ENCODE measurements at regions not wholly inside any gene's neighbourhood (a gene's known extent, or its start where the extent isn't known, plus 50 kb on each side); places are given as distances from the start of the nearest gene placed in this dataset.
A peak's percentile ranks its signal among the peaks of the same experiment; 100 is the strongest.

GRCh38 chr9:74007833-74008232, 489.3 kb upstream of the RORB start:
- no peaks in the 10 kb centered on the region for H3K4me1 ChIP-seq
- no peak overlapping the region for H3K4me3 ChIP-seq
- no peaks in the 10 kb centered on the region for H3K36me3 ChIP-seq
- no peak for TF ChIP-seq CTCF (IDR thresholded peaks at IDR 0.05)
- no peak overlapping the region for H3K27ac ChIP-seq
- intact Hi-C loops (cut with DNase I) = no loop called here
- ATAC-seq = no peak
- DNase-seq = no peak
- H3K9me3 ChIP-seq = no peaks in the 10 kb centered on the region
- no peaks in the 10 kb centered on the region for H3K27me3 ChIP-seq

- intact Hi-C loops (cut with DNase I) = no loop called here
- Histone ChIP-seq H3K27ac (no peak overlapping the region), H3K36me3 (no peaks in the 10 kb centered on the region), H3K9me3 (peaks cover 0 to 4% of the 10 kb centered on the region in 2 donors), H3K27me3 (no peaks in the 10 kb centered on the region), H3K4me1 (no peaks in the 10 kb centered on the region), H3K4me3 (no peak overlapping the region)
- TF ChIP-seq CTCF (IDR thresholded peaks at IDR 0.05) = no peak
- ATAC-seq = no peak
- DNase-seq = no peak
Observed at GRCh38 chr9:74016004-74016403, 481.1 kb upstream of the RORB start.

GRCh38 chr9:74025402-74025925, 471.7 kb upstream of the RORB start:
- intact Hi-C loops (cut with DNase I) = no loop called here
- H3K27me3 ChIP-seq = no peaks in the 10 kb centered on the region
- ATAC-seq = peak; percentile 33
- TF ChIP-seq CTCF (IDR thresholded peaks at IDR 0.05) = no peak
- no peak overlapping the region for H3K27ac ChIP-seq
- H3K9me3 ChIP-seq = no peaks in the 10 kb centered on the region
- H3K36me3 ChIP-seq = no peaks in the 10 kb centered on the region
- H3K4me3 ChIP-seq = no peak overlapping the region
- H3K4me1 ChIP-seq = no peaks in the 10 kb centered on the region
- no peak for DNase-seq

- Histone ChIP-seq H3K4me3 (no peak overlapping the region), H3K27ac (no peak overlapping the region), H3K9me3 (no peaks in the 10 kb centered on the region), H3K4me1 (no peaks in the 10 kb centered on the region), H3K36me3 (no peaks in the 10 kb centered on the region), H3K27me3 (no peaks in the 10 kb centered on the region)
- no peak for TF ChIP-seq CTCF (IDR thresholded peaks at IDR 0.05)
- ATAC-seq (no peak), DNase-seq (no peak)
- intact Hi-C loops (cut with DNase I) = no loop called here
Observed at GRCh38 chr9:74032421-74032820, 464.7 kb upstream of the RORB start.

GRCh38 chr9:74035786-74036185, 461.3 kb upstream of the RORB start:
- no peaks in the 10 kb centered on the region for H3K27me3 ChIP-seq
- DNase-seq (no peak), ATAC-seq (no peak)
- H3K4me3 ChIP-seq = no peak overlapping the region
- intact Hi-C loops (cut with DNase I) = no loop called here
- no peaks in the 10 kb centered on the region for H3K4me1 ChIP-seq
- no peaks in the 10 kb centered on the region for H3K9me3 ChIP-seq
- H3K36me3 ChIP-seq = no peaks in the 10 kb centered on the region
- H3K27ac ChIP-seq = no peak overlapping the region
- TF ChIP-seq CTCF (IDR thresholded peaks at IDR 0.05) = no peak

Data from left lung (tissue), 4 donors.